GM23338 (cell line): ENCODE measurements at regions not wholly inside any gene's neighbourhood (a gene's known extent, or its start where the extent isn't known, plus 50 kb on each side); places are given as distances from the start of the nearest gene placed in this dataset.

Experiments
- CREB1 ChIP-seq: fragments of 250-450 bp; sonication (Bioruptor Pico); IDR thresholded peaks from 2 replicates; pipeline ENCODE4 v1.5.0; 2020; ENCODE audit warnings: low read depth, mild to moderate bottlenecking, moderate library complexity
- ETS1 ChIP-seq: IDR thresholded peaks from 2 replicates; pipeline ENCODE4 v1.6.1; 2016; ENCODE audit warnings: antibody characterized with exemption
- EZH2 ChIP-seq: fragments of 200-600 bp; sonication (generic); IDR thresholded peaks from one replicate; pipeline ENCODE4 v1.8.0; 2017; ENCODE audit warnings: antibody characterized with exemption, mild to moderate bottlenecking, low read depth; ENCODE audit not compliant: unreplicated experiment
- EZH2phosphoT487 ChIP-seq: fragments of 200-600 bp; sonication (generic); IDR thresholded peaks from one replicate; pipeline ENCODE4 v1.8.1; 2018; ENCODE audit warnings: antibody characterized with exemption; ENCODE audit not compliant: unreplicated experiment
- JUNB ChIP-seq: IDR thresholded peaks from one replicate; pipeline ENCODE4 v1.6.1; 2016; ENCODE audit warnings: antibody characterized with exemption; ENCODE audit not compliant: unreplicated experiment
- NANOG ChIP-seq: IDR thresholded peaks from 2 replicates; pipeline ENCODE4 v1.6.1; 2016; ENCODE audit warnings: antibody characterized with exemption, borderline replicate concordance
- POLR2AphosphoS5 ChIP-seq: IDR thresholded peaks from 2 replicates; pipeline ENCODE4 v1.6.1; 2016; ENCODE audit warnings: antibody characterized with exemption, low read depth
- REST ChIP-seq: IDR thresholded peaks from one replicate; pipeline ENCODE4 v1.6.1; 2018; ENCODE audit warnings: antibody characterized with exemption; ENCODE audit not compliant: unreplicated experiment
- STAT1 ChIP-seq: IDR thresholded peaks from one replicate; pipeline ENCODE4 v1.6.1; 2016; ENCODE audit warnings: antibody characterized with exemption; ENCODE audit not compliant: unreplicated experiment
- ZNF114 ChIP-seq: fragments of 250-450 bp; sonication (Bioruptor Pico); IDR thresholded peaks from 2 replicates; pipeline ENCODE4 v1.5.0; 2020; ENCODE audit warnings: mild to moderate bottlenecking, moderate library complexity
- ZNF331 ChIP-seq: fragments of 250-450 bp; sonication (Bioruptor Pico); IDR thresholded peaks from 2 replicates; pipeline ENCODE4 v1.5.0; 2020; ENCODE audit warnings: low read depth, mild to moderate bottlenecking, moderate library complexity
- ZNF462 ChIP-seq: fragments of 250-450 bp; sonication (Bioruptor Pico); IDR thresholded peaks from 2 replicates; pipeline ENCODE4 v1.5.0; 2020; ENCODE audit warnings: mild to moderate bottlenecking, moderate library complexity
- TF ChIP-seq, protein P1 (sequence below), 2 experiments: fragments of 200-600 bp in 1 of 2; sonication (generic) in 1 of 2; conservative IDR thresholded peaks; 2 replicates each; pipeline versions ENCODE4 v1.5.1 to v1.6.1; 2016 to 2017; ENCODE audit warnings: antibody characterized with exemption in 2 of 2, low read depth in 2 of 2, mild to moderate bottlenecking in 2 of 2, moderate library complexity in 1 of 2

DNA sequence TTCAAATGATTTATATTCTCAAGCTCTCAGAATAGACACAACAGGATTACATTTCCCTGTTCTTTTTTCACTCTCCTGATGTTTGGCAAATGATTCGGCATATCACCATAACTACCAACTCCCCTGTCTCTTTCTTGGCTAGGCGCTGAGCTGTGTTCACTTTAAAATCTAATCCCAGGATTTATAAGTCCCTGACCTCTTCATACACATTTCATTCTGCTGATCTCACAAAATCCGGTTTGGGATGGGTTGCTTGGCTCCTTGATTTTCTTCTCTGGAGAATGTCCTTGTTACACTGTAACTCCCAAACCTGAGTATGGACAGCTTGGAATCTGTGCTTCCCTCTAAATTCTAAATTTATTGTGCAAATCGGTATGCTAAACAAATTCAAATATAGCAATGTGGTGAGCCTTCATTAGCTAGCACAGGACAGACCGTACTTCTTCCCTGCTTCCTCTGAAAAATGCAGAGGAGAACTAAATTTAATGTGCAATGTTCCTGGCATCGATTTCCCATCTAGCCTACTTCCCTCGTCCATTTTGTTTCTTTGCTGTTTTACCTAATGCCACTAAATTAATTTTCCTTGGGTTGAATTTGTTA, 858.5 kb upstream of the FAT3 start:
- TF ChIP-seq, protein P1, sequence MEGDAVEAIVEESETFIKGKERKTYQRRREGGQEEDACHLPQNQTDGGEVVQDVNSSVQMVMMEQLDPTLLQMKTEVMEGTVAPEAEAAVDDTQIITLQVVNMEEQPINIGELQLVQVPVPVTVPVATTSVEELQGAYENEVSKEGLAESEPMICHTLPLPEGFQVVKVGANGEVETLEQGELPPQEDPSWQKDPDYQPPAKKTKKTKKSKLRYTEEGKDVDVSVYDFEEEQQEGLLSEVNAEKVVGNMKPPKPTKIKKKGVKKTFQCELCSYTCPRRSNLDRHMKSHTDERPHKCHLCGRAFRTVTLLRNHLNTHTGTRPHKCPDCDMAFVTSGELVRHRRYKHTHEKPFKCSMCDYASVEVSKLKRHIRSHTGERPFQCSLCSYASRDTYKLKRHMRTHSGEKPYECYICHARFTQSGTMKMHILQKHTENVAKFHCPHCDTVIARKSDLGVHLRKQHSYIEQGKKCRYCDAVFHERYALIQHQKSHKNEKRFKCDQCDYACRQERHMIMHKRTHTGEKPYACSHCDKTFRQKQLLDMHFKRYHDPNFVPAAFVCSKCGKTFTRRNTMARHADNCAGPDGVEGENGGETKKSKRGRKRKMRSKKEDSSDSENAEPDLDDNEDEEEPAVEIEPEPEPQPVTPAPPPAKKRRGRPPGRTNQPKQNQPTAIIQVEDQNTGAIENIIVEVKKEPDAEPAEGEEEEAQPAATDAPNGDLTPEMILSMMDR (conservative IDR thresholded peaks at IDR 0.05; ENCODE audit: low read depth in 2 of 2) = no peak
- TF ChIP-seq POLR2AphosphoS5 (no peak), EZH2 (no peak), EZH2phosphoT487 (no peak), STAT1 (no peak), JUNB (no peak), REST (no peak), CREB1 (CRISPR knock-in tag) (no peak), ZNF462 (CRISPR knock-in tag) (no peak), ZNF331 (CRISPR knock-in tag) (no peak), NANOG (no peak), ETS1 (no peak), ZNF114 (no peak)
